ENCODE measurements at regions not wholly inside any gene's neighbourhood (a gene's known extent, or its start where the extent isn't known, plus 50 kb on each side); places are given as distances from the start of the nearest gene placed in this dataset.
A peak's percentile ranks its signal among the peaks of the same experiment; 100 is the strongest.
"Not testable (repeated sequence)": the region's sequence is repeated elsewhere in the genome, so short reads cannot be mapped to it uniquely, and the experiment has no call there.

DNA sequence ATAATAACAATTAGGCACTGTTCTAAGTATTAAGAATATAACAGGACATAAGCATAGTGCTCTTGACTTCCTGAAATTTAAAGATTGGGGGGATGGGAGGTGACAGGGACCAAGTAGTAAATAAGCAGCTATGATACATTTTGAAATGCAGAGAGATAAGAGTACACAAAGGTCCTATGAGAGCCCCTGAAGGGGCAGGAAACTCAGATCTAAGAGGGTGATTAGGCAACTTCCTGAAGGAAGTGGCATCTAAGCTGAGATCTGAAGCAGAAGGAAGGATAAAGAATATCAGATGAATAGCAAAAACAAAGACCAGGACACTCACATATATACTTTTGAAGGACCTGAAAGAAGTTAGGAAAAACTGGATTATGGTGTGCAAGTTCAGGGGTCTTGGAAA is 415.2 kb upstream of the FRG2C start:
- Histone ChIP-seq H3K27me3 (ENCODE audit: control insufficient read depth, insufficient read depth, low read length) (no peaks in the 10 kb centered on the region), H3K4me1 (ENCODE audit: control insufficient read depth, extremely low read depth, insufficient read depth, low read length) (no peaks in the 10 kb centered on the region), H3K4me3 (replicated peaks in 1 of 4; ENCODE audit: control extremely low read depth in 1 of 4, insufficient read depth in 1 of 4, low read depth in 3 of 4, low read length in 4 of 4) (no peak overlapping the region), H2AFZ (ENCODE audit: low read length) (no peak overlapping the region), H3K9ac (ENCODE audit: insufficient read depth, low read length) (no peak overlapping the region), H3K9me3 (ENCODE audit: control insufficient read depth, insufficient read depth, low read depth, low read length) (no peaks in the 10 kb centered on the region), H3K79me2 (ENCODE audit: control insufficient read depth, insufficient read depth, low read length) (no peaks in the 10 kb centered on the region), H3K36me3 (ENCODE audit: control insufficient read depth, insufficient read depth, low read length) (no peaks in the 10 kb centered on the region), H3K4me2 (ENCODE audit: extremely low read depth, insufficient read depth, low read length) (no peak overlapping the region), H4K20me1 (ENCODE audit: control insufficient read depth, extremely low read depth, insufficient read depth, low read length) (no peaks in the 10 kb centered on the region), H3K27ac (ENCODE audit: insufficient read depth, low read length) (no peak overlapping the region)
- no peak for DNase-seq (ENCODE audit: low read depth in 2 of 2)
- TF ChIP-seq, protein P1, sequence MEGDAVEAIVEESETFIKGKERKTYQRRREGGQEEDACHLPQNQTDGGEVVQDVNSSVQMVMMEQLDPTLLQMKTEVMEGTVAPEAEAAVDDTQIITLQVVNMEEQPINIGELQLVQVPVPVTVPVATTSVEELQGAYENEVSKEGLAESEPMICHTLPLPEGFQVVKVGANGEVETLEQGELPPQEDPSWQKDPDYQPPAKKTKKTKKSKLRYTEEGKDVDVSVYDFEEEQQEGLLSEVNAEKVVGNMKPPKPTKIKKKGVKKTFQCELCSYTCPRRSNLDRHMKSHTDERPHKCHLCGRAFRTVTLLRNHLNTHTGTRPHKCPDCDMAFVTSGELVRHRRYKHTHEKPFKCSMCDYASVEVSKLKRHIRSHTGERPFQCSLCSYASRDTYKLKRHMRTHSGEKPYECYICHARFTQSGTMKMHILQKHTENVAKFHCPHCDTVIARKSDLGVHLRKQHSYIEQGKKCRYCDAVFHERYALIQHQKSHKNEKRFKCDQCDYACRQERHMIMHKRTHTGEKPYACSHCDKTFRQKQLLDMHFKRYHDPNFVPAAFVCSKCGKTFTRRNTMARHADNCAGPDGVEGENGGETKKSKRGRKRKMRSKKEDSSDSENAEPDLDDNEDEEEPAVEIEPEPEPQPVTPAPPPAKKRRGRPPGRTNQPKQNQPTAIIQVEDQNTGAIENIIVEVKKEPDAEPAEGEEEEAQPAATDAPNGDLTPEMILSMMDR (conservative IDR thresholded peaks at IDR 0.05 in 1 of 2, IDR thresholded peaks at IDR 0.05 in 1 of 2; ENCODE audit: low read depth in 1 of 2, low read length in 2 of 2), result no peak
- no peak for TF ChIP-seq EZH2 (IDR thresholded peaks at IDR 0.05; ENCODE audit: low read length, missing control alignments)

GRCh38 chr3:75254685-75255084 is 409.4 kb upstream of the FRG2C start:
- no peak overlapping the region for H3K9ac ChIP-seq (ENCODE audit: insufficient read depth, low read length)
- TF ChIP-seq, protein P1 (conservative IDR thresholded peaks at IDR 0.05 in 1 of 2, IDR thresholded peaks at IDR 0.05 in 1 of 2; ENCODE audit: low read depth in 1 of 2, low read length in 2 of 2), result no peak
- no peak for TF ChIP-seq EZH2 (IDR thresholded peaks at IDR 0.05; ENCODE audit: low read length, missing control alignments)
- H3K4me3 ChIP-seq (replicated peaks in 1 of 4; ENCODE audit: control extremely low read depth in 1 of 4, insufficient read depth in 1 of 4, low read depth in 3 of 4, low read length in 4 of 4), result no peak overlapping the region
- no peak overlapping the region for H3K4me2 ChIP-seq (ENCODE audit: extremely low read depth, insufficient read depth, low read length)
- no peak for DNase-seq (ENCODE audit: low read depth in 2 of 2)
- no peaks in the 10 kb centered on the region for H3K79me2 ChIP-seq (ENCODE audit: control insufficient read depth, insufficient read depth, low read length)
- H4K20me1 ChIP-seq (ENCODE audit: control insufficient read depth, extremely low read depth, insufficient read depth, low read length), result no peaks in the 10 kb centered on the region
- H3K36me3 ChIP-seq (ENCODE audit: control insufficient read depth, insufficient read depth, low read length), result no peaks in the 10 kb centered on the region
- H3K4me1 ChIP-seq (ENCODE audit: control insufficient read depth, extremely low read depth, insufficient read depth, low read length), result no peaks in the 10 kb centered on the region
- H3K9me3 ChIP-seq (ENCODE audit: control insufficient read depth, insufficient read depth, low read depth, low read length), result no peaks in the 10 kb centered on the region
- H2AFZ ChIP-seq (ENCODE audit: low read length), result no peak overlapping the region
- no peak overlapping the region for H3K27ac ChIP-seq (ENCODE audit: insufficient read depth, low read length)
- H3K27me3 ChIP-seq (ENCODE audit: control insufficient read depth, insufficient read depth, low read length), result no peaks in the 10 kb centered on the region

DNA sequence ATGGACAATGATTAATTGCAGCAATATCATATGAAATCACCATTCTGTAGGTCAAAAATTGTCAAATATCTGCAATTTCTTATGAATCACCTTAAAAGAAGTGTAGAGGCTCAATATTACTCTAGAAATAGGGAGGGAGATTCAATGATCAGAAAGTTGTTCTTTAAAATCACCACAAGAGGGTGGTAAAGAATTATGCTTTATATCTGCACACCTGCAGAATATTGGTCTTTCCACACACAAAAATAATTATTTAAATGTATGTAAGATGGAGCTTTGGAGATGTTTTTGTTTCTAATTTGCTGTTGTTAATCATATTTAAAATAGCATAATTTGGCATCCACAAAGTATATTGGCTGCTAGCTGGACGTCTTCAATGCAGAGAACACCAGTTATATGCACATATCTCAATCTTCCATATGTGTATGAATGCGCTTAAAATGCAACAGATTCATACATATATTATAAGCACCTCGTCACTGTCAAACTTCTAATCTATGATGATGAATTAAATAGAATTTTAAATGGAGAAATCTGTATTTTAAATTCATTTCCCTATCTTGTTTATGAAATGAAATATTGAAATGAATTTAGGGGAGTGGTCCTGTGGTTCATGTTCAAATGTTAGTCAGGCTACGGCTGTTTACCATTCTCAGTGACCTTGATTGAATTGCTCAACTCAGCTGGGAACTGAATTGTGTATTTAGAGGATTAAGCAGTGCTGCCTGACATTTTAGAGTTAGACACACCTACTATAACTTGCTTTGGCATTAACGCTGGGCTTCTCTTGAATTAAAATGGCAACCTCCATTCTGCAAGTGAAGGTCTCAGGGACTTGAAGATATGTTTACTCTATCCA is 405.1 kb upstream of the FRG2C start:
- H3K27me3 ChIP-seq (ENCODE audit: control insufficient read depth, insufficient read depth, low read length); H4K20me1 ChIP-seq (ENCODE audit: control insufficient read depth, extremely low read depth, insufficient read depth, low read length); H3K4me2 ChIP-seq (ENCODE audit: extremely low read depth, insufficient read depth, low read length); H3K4me3 ChIP-seq (replicated peaks in 1 of 4; ENCODE audit: control extremely low read depth in 1 of 4, insufficient read depth in 1 of 4, low read depth in 3 of 4, low read length in 4 of 4); H3K4me1 ChIP-seq (ENCODE audit: control insufficient read depth, extremely low read depth, insufficient read depth, low read length); H3K79me2 ChIP-seq (ENCODE audit: control insufficient read depth, insufficient read depth, low read length); H3K36me3 ChIP-seq (ENCODE audit: control insufficient read depth, insufficient read depth, low read length); H3K27ac ChIP-seq (ENCODE audit: insufficient read depth, low read length); H2AFZ ChIP-seq (ENCODE audit: low read length); H3K9ac ChIP-seq (ENCODE audit: insufficient read depth, low read length); H3K9me3 ChIP-seq (ENCODE audit: control insufficient read depth, insufficient read depth, low read depth, low read length): not testable (repeated sequence)
- peak; percentile 6 to 28 for DNase-seq (ENCODE audit: low read depth in 2 of 2)
- TF ChIP-seq, protein P1 (conservative IDR thresholded peaks at IDR 0.05 in 1 of 2, IDR thresholded peaks at IDR 0.05 in 1 of 2; ENCODE audit: low read depth in 1 of 2, low read length in 2 of 2), result peak in 1 of 2 donors; percentile 33

- H3K4me2 ChIP-seq (ENCODE audit: extremely low read depth, insufficient read depth, low read length); H3K9me3 ChIP-seq (ENCODE audit: control insufficient read depth, insufficient read depth, low read depth, low read length); DNase-seq (ENCODE audit: low read depth in 2 of 2); H3K36me3 ChIP-seq (ENCODE audit: control insufficient read depth, insufficient read depth, low read length); H3K4me3 ChIP-seq (replicated peaks in 1 of 4; ENCODE audit: control extremely low read depth in 1 of 4, insufficient read depth in 1 of 4, low read depth in 3 of 4, low read length in 4 of 4); H2AFZ ChIP-seq (ENCODE audit: low read length); H3K27ac ChIP-seq (ENCODE audit: insufficient read depth, low read length); H3K27me3 ChIP-seq (ENCODE audit: control insufficient read depth, insufficient read depth, low read length); H3K9ac ChIP-seq (ENCODE audit: insufficient read depth, low read length); H4K20me1 ChIP-seq (ENCODE audit: control insufficient read depth, extremely low read depth, insufficient read depth, low read length); H3K4me1 ChIP-seq (ENCODE audit: control insufficient read depth, extremely low read depth, insufficient read depth, low read length); H3K79me2 ChIP-seq (ENCODE audit: control insufficient read depth, insufficient read depth, low read length): not testable (repeated sequence)
Observed at GRCh38 chr3:75260975-75261374, 403.2 kb upstream of the FRG2C start.

Data from fibroblast of lung (primary cell).